ENCODE measurements at regions not wholly inside any gene's neighbourhood (a gene's known extent, or its start where the extent isn't known, plus 50 kb on each side); places are given as distances from the start of the nearest gene placed in this dataset.

- no peak overlapping the region for H2AFZ ChIP-seq (ENCODE audit: low read depth, low read length, severe bottlenecking)
- no peak overlapping the region for H3K4me2 ChIP-seq (ENCODE audit: low read depth, low read length, poor library complexity, severe bottlenecking)
- H3K36me3 ChIP-seq (ENCODE audit: low read length), result no peaks in the 10 kb centered on the region
- no peaks in the 10 kb centered on the region for H3F3A ChIP-seq (ENCODE audit: insufficient read depth)
- no peak overlapping the region for H3K27ac ChIP-seq (ENCODE audit: low read depth, low read length)
- no peaks in the 10 kb centered on the region for H4K20me1 ChIP-seq (ENCODE audit: low read depth, low read length)
- no peaks in the 10 kb centered on the region for H3K9me2 ChIP-seq (replicated peaks; ENCODE audit: insufficient read depth, low read length)
- no peak overlapping the region for H3K9ac ChIP-seq (ENCODE audit: low read length)
- H3K9me3 ChIP-seq (ENCODE audit: insufficient read depth, low read length), result no peaks in the 10 kb centered on the region
- no peaks in the 10 kb centered on the region for H3K79me2 ChIP-seq (ENCODE audit: insufficient read depth, low read length)
- H3K4me3 ChIP-seq (ENCODE audit: insufficient read depth, low read length, poor library complexity, severe bottlenecking), result no peak overlapping the region
- TF ChIP-seq EZH2phosphoT487 (conservative IDR thresholded peaks at IDR 0.05; ENCODE audit: low read length) (no peak), CTCF (IDR thresholded peaks at IDR 0.05; ENCODE audit: insufficient read depth, low read length, poor library complexity, severe bottlenecking) (no peak)
- H3K27me3 ChIP-seq (ENCODE audit: low read length), result no peaks in the 10 kb centered on the region
These were observed 302.0 kb downstream of the ETV1 start for GRCh38 chr7:13687500-13687899.

- no peaks in the 10 kb centered on the region for H4K20me1 ChIP-seq (ENCODE audit: low read depth, low read length)
- H3K4me3 ChIP-seq (ENCODE audit: insufficient read depth, low read length, poor library complexity, severe bottlenecking), result no peak overlapping the region
- no peaks in the 10 kb centered on the region for H3K9me2 ChIP-seq (replicated peaks; ENCODE audit: insufficient read depth, low read length)
- H3K27ac ChIP-seq (ENCODE audit: low read depth, low read length), result no peak overlapping the region
- no peak for TF ChIP-seq CTCF (IDR thresholded peaks at IDR 0.05; ENCODE audit: insufficient read depth, low read length, poor library complexity, severe bottlenecking)
- TF ChIP-seq EZH2phosphoT487 (conservative IDR thresholded peaks at IDR 0.05; ENCODE audit: low read length), result no peak
- H3K4me2 ChIP-seq (ENCODE audit: low read depth, low read length, poor library complexity, severe bottlenecking), result no peak overlapping the region
- H3K36me3 ChIP-seq (ENCODE audit: low read length), result no peaks in the 10 kb centered on the region
- H3K27me3 ChIP-seq (ENCODE audit: low read length), result no peaks in the 10 kb centered on the region
- no peaks in the 10 kb centered on the region for H3F3A ChIP-seq (ENCODE audit: insufficient read depth)
- H2AFZ ChIP-seq (ENCODE audit: low read depth, low read length, severe bottlenecking), result no peak overlapping the region
- peaks cover 4% of the 10 kb centered on the region; the same call in 1 of the 2 replicates for H3K9me3 ChIP-seq (ENCODE audit: insufficient read depth, low read length)
- no peak overlapping the region for H3K9ac ChIP-seq (ENCODE audit: low read length)
- no peaks in the 10 kb centered on the region for H3K79me2 ChIP-seq (ENCODE audit: insufficient read depth, low read length)
These were observed 296.9 kb downstream of the ETV1 start for GRCh38 chr7:13692548-13692947.

- H3K4me2 ChIP-seq (ENCODE audit: low read depth, low read length, poor library complexity, severe bottlenecking), result no peak overlapping the region
- H3K27ac ChIP-seq (ENCODE audit: low read depth, low read length), result no peak overlapping the region
- TF ChIP-seq EZH2phosphoT487 (conservative IDR thresholded peaks at IDR 0.05; ENCODE audit: low read length) (no peak), CTCF (IDR thresholded peaks at IDR 0.05; ENCODE audit: insufficient read depth, low read length, poor library complexity, severe bottlenecking) (no peak)
- no peaks in the 10 kb centered on the region; the same call in 1 of the 2 replicates for H4K20me1 ChIP-seq (ENCODE audit: low read depth, low read length)
- H3K27me3 ChIP-seq (ENCODE audit: low read length), result no peaks in the 10 kb centered on the region
- H3K4me3 ChIP-seq (ENCODE audit: insufficient read depth, low read length, poor library complexity, severe bottlenecking), result no peak overlapping the region
- no peaks in the 10 kb centered on the region for H3F3A ChIP-seq (ENCODE audit: insufficient read depth)
- H3K9ac ChIP-seq (ENCODE audit: low read length), result no peak overlapping the region
- no peaks in the 10 kb centered on the region for H3K79me2 ChIP-seq (ENCODE audit: insufficient read depth, low read length)
- H3K9me2 ChIP-seq (replicated peaks; ENCODE audit: insufficient read depth, low read length), result no peaks in the 10 kb centered on the region
- peaks cover 13% of the 10 kb centered on the region; the same call in 1 of the 2 replicates for H3K9me3 ChIP-seq (ENCODE audit: insufficient read depth, low read length)
- no peaks in the 10 kb centered on the region; the same call in 1 of the 2 replicates for H3K36me3 ChIP-seq (ENCODE audit: low read length)
- no peak overlapping the region for H2AFZ ChIP-seq (ENCODE audit: low read depth, low read length, severe bottlenecking)
These were observed 287.2 kb downstream of the ETV1 start for GRCh38 chr7:13702251-13702650.

Data from SU-DHL-6 (cell line).